Right atrium auricular region (tissue), 2 donors: ENCODE measurements at regions not wholly inside any gene's neighbourhood (a gene's known extent, or its start where the extent isn't known, plus 50 kb on each side); places are given as distances from the start of the nearest gene placed in this dataset.

Experiments used
- DNase-seq: peaks from one replicate; pipeline ENCODE4 v3.0.0-alpha.2; 2019; ENCODE audit warnings: low spot score
- H3K27ac ChIP-seq, 2 donors: fragments of 200-600 bp; sonication (generic); 1 replicate in 1 of 2; 2 replicates in 1 of 2; pipeline ENCODE4 v1.5.1; 2016 to 2019
- H3K27me3 ChIP-seq, 2 donors: fragments of 200-600 bp; sonication (generic); one replicate each; pipeline versions ENCODE4 v1.5.1 to v1.6.0; 2017 to 2019
- H3K36me3 ChIP-seq: fragments of 200-600 bp; sonication (generic); one replicate; pipeline ENCODE4 v1.5.1; 2016
- H3K4me1 ChIP-seq, 2 donors: fragments of 200-600 bp; sonication (generic); one replicate each; pipeline versions ENCODE4 v1.5.1 to v1.6.0; 2017 to 2019
- H3K4me3 ChIP-seq, 2 donors: fragments of 200-600 bp; sonication (generic); 1 replicate in 1 of 2; 2 replicates in 1 of 2; pipeline ENCODE4 v1.5.1; 2017 to 2019; ENCODE audit warnings: mild to moderate bottlenecking in 1 of 2, moderate library complexity in 1 of 2
- H3K9me3 ChIP-seq, 2 donors: fragments of 200-600 bp; sonication (generic); one replicate each; pipeline ENCODE4 v1.5.1; 2019
- CTCF ChIP-seq, 2 donors: fragments of 200-600 bp; sonication (generic); IDR thresholded peaks; one replicate each; pipeline ENCODE4 v1.5.1; 2019; ENCODE audit warnings: antibody characterized with exemption in 2 of 2

- no peak for DNase-seq
- TF ChIP-seq CTCF (IDR thresholded peaks at IDR 0.05) = no peak
- no peak overlapping the region for H3K4me3 ChIP-seq
Measured at GRCh38 chr21:33162436-33162951, 67.2 kb upstream of the IFNAR2 start.

DNA sequence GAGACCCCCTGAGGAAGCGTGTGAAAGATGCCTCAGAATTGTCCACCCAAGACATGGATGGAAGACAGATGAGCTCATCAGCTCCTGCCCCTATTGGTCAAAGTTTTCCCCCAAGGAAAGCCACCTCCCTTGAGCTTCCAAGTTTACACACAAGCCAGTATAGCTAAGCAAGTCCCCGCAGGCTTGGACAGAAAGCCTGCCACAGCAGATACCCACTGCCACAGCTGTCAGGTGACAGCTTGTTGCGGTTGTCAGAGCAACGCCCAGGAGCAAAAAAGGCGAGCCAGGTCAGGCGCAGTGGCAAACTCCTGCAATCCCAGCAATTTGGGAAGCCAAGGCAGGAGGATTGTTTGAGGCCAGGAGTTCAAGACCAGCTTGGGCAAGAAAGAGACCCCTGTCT is 60.9 kb upstream of the IFNAR2 start:
- Histone ChIP-seq H3K27me3 (no peaks in the 10 kb centered on the region), H3K36me3 (no peaks in the 10 kb centered on the region), H3K4me3 (no peak overlapping the region), H3K9me3 (no peaks in the 10 kb centered on the region), H3K27ac (no peak overlapping the region), H3K4me1 (no peaks in the 10 kb centered on the region)
- no peak for DNase-seq
- TF ChIP-seq CTCF (IDR thresholded peaks at IDR 0.05) = no peak

More at GRCh38 chr21:33162436-33162951, 67.2 kb upstream of the IFNAR2 start:
- no peak overlapping the region for H3K27ac ChIP-seq
- no peaks in the 10 kb centered on the region for H3K36me3 ChIP-seq
- no peaks in the 10 kb centered on the region for H3K27me3 ChIP-seq
- no peaks in the 10 kb centered on the region for H3K4me1 ChIP-seq
- H3K9me3 ChIP-seq = peaks cover 0 to 11% of the 10 kb centered on the region in 2 donors

GRCh38 chr21:33169359-33169758 is 60.4 kb upstream of the IFNAR2 start:
- no peaks in the 10 kb centered on the region for H3K4me1 ChIP-seq
- no peaks in the 10 kb centered on the region for H3K36me3 ChIP-seq
- no peak overlapping the region for H3K27ac ChIP-seq
- no peaks in the 10 kb centered on the region for H3K9me3 ChIP-seq
- H3K4me3 ChIP-seq = no peak overlapping the region
- H3K27me3 ChIP-seq = no peaks in the 10 kb centered on the region
- no peak for DNase-seq
- no peak for TF ChIP-seq CTCF (IDR thresholded peaks at IDR 0.05)

GRCh38 chr21:33171616-33172169 is 58.0 kb upstream of the IFNAR2 start:
- Histone ChIP-seq H3K27ac (no peak overlapping the region), H3K4me1 (no peaks in the 10 kb centered on the region), H3K4me3 (no peak overlapping the region), H3K9me3 (no peaks in the 10 kb centered on the region), H3K27me3 (no peaks in the 10 kb centered on the region), H3K36me3 (no peaks in the 10 kb centered on the region)
- TF ChIP-seq CTCF (IDR thresholded peaks at IDR 0.05) = no peak
- DNase-seq = no peak

DNA sequence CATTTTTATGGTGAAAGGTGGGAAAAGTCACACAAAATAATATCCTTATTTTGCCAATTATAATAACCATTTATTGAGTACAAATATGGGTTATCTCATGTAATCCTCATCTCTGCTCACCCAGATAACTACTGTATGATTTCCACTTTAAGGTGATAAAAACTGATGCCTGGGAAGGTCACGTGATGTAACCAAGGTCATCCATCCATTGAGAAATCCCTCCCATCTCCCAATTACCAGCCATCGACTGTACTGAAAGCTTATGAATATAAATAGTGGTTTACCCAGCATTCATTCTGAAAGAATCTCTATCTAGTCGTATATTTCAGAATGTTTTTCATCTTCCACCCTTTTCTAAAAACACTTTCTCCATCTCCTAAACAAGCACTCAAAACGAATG is 55.0 kb upstream of the IFNAR2 start:
- no peaks in the 10 kb centered on the region for H3K27me3 ChIP-seq
- no peak overlapping the region for H3K4me3 ChIP-seq
- no peak for DNase-seq
- no peak for TF ChIP-seq CTCF (IDR thresholded peaks at IDR 0.05)
- no peaks in the 10 kb centered on the region for H3K4me1 ChIP-seq
- no peaks in the 10 kb centered on the region for H3K9me3 ChIP-seq
- H3K27ac ChIP-seq = no peak overlapping the region
- H3K36me3 ChIP-seq = no peaks in the 10 kb centered on the region
